PC-3 (cell line): ENCODE measurements at regions not wholly inside any gene's neighbourhood (a gene's known extent, or its start where the extent isn't known, plus 50 kb on each side); places are given as distances from the start of the nearest gene placed in this dataset.

Experiments used
- ATAC-seq: fragments of 200-7000 bp; cut with Tn5 transposase; 2 replicates; pipeline ENCODE4 v1.9.1; 2020; ENCODE audit warnings: mild to moderate bottlenecking, moderate library complexity
- BruUV-seq: library from RNA; stranded (reverse); fragments of 400-500 nt; replicated peaks from 2 replicates; lab custom pipeline; 2021; lab: Mats Ljungman, UMichigan
- CTCF ChIA-PET: fragments of 300-600 bp; sonication (Branson Sonifier 250); formaldehyde crosslinking; loops from one replicate; lab custom pipeline; 2022; ENCODE audit warnings: antibody characterized with exemption; lab: Charles Lee
- POLR2A ChIA-PET: fragments of 300-600 bp; sonication (Branson Sonifier 250); formaldehyde crosslinking; loops from one replicate; lab custom pipeline; 2022; ENCODE audit warnings: antibody characterized with exemption; ENCODE audit not compliant: unreplicated experiment; lab: Charles Lee
- DNase-seq: peaks from one replicate; pipeline ENCODE4 v3.0.0-alpha.2; 2015
- H2AFZ ChIP-seq: fragments of 300-600 bp; sonication (generic); 2 replicates; pipeline ENCODE4 v1.6.0; 2016; ENCODE audit warnings: antibody characterized with exemption, low read length
- H3F3A ChIP-seq: fragments of 300-600 bp; sonication (generic); one replicate; pipeline ENCODE4 v1.6.0; 2017; ENCODE audit warnings: antibody characterized with exemption, low read length, control low read depth, mild to moderate bottlenecking; ENCODE audit not compliant: unreplicated experiment
- H3K27ac ChIP-seq: fragments of 300-600 bp; sonication (generic); 2 replicates; pipeline ENCODE4 v1.5.1; 2016; ENCODE audit warnings: mild to moderate bottlenecking, low read length
- H3K27me3 ChIP-seq: fragments of 300-600 bp; sonication (generic); 2 replicates; pipeline ENCODE4 v1.6.1; 2016; ENCODE audit warnings: low read length, mixed read lengths
- H3K36me3 ChIP-seq: fragments of 300-600 bp; sonication (generic); 2 replicates; pipeline ENCODE4 v1.6.1; 2016; ENCODE audit warnings: low read depth, mixed run types, low read length, mixed read lengths
- H3K4me1 ChIP-seq: fragments of 300-600 bp; sonication (generic); 2 replicates; pipeline ENCODE4 v1.5.1; 2016; ENCODE audit warnings: low read length; ENCODE audit not compliant: insufficient read depth
- H3K4me2 ChIP-seq: fragments of 300-600 bp; sonication (generic); 2 replicates; pipeline ENCODE4 v1.6.0; 2016; ENCODE audit warnings: low read length
- H3K4me3 ChIP-seq: fragments of 300-600 bp; sonication (generic); 2 replicates; pipeline ENCODE4 v1.5.1; 2016; ENCODE audit warnings: mild to moderate bottlenecking, low read length, mixed read lengths
- H3K79me2 ChIP-seq: fragments of 300-600 bp; sonication (generic); 2 replicates; pipeline ENCODE4 v1.6.1; 2017; ENCODE audit warnings: low read length, mixed read lengths
- H3K9ac ChIP-seq: fragments of 300-600 bp; sonication (generic); 2 replicates; pipeline ENCODE4 v1.6.0; 2016; ENCODE audit warnings: mild to moderate bottlenecking, low read length
- H3K9me2 ChIP-seq: fragments of 300-600 bp; sonication (generic); replicated peaks from 2 replicates; pipeline ENCODE4 v1.6.1; 2016; ENCODE audit warnings: mixed run types, low read length, mixed read lengths
- H3K9me3 ChIP-seq: fragments of 300-600 bp; sonication (generic); 2 replicates; pipeline ENCODE4 v1.6.1; 2016; ENCODE audit warnings: low read length, mixed read lengths
- H4K20me1 ChIP-seq: fragments of 300-600 bp; sonication (generic); 2 replicates; pipeline ENCODE4 v1.6.1; 2016; ENCODE audit warnings: low read length, mixed read lengths
- CTCF ChIP-seq: fragments of 300-600 bp; sonication (generic); conservative IDR thresholded peaks from 2 replicates; pipeline ENCODE4 v1.5.1; 2017; ENCODE audit warnings: antibody characterized with exemption, low read depth, mild to moderate bottlenecking, low read length
- EZH2 ChIP-seq: fragments of 300-600 bp; sonication (generic); IDR thresholded peaks from one replicate; pipeline ENCODE4 v1.6.1; 2017; ENCODE audit warnings: antibody characterized with exemption, mild to moderate bottlenecking, low read length; ENCODE audit not compliant: unreplicated experiment
- EZH2phosphoT487 ChIP-seq: fragments of 300-600 bp; sonication (generic); IDR thresholded peaks from 2 replicates; pipeline ENCODE4 v1.6.1; 2018; ENCODE audit warnings: mild to moderate bottlenecking, antibody characterized with exemption, low read length, borderline replicate concordance
- intact Hi-C: fragments of 100-400 bp; cut with micrococcal nuclease; formaldehyde crosslinking; loops from 2 replicates; pipeline ENCODE4 v1.9.0; 2023

- Histone ChIP-seq H3K36me3 (no peaks in the 10 kb centered on the region), H3K9me2 (no peaks in the 10 kb centered on the region), H3K9me3 (no peaks in the 10 kb centered on the region), H3K79me2 (no peaks in the 10 kb centered on the region), H3K27ac (no peak overlapping the region), H4K20me1 (no peaks in the 10 kb centered on the region), H3K27me3 (no peaks in the 10 kb centered on the region), H3K4me1 (peaks cover 21% of the 10 kb centered on the region), H2AFZ (no peak overlapping the region), H3K4me3 (no peak overlapping the region), H3F3A (no peaks in the 10 kb centered on the region), H3K4me2 (no peak overlapping the region), H3K9ac (no peak overlapping the region)
- TF ChIP-seq CTCF (no peak), EZH2phosphoT487 (no peak), EZH2 (no peak)
- DNase-seq (no peak), ATAC-seq (no peak)
- BruUV-seq, result no TSS peak
- POLR2A ChIA-PET, result no interaction called here
- CTCF ChIA-PET, result no interaction called here
- intact Hi-C loops, result no loop called here
Observed at GRCh38 chr4:81604683-81605218, 133.0 kb upstream of the RASGEF1B start.

- no peak overlapping the region for H3K4me3 ChIP-seq
- intact Hi-C loops, result no loop called here
- POLR2A ChIA-PET, result no interaction called here
- BruUV-seq, result no TSS peak
- DNase-seq (no peak), ATAC-seq (no peak)
- H2AFZ ChIP-seq, result no peak overlapping the region
- H3K9ac ChIP-seq, result no peak overlapping the region
- no peak for TF ChIP-seq CTCF
- TF ChIP-seq EZH2phosphoT487, result no peak
- TF ChIP-seq EZH2, result no peak
- H3K4me1 ChIP-seq, result peaks cover 18% of the 10 kb centered on the region
- H3K9me2 ChIP-seq, result no peaks in the 10 kb centered on the region
- H4K20me1 ChIP-seq, result no peaks in the 10 kb centered on the region
- no peak overlapping the region for H3K4me2 ChIP-seq
- no peaks in the 10 kb centered on the region for H3K27me3 ChIP-seq
- no peaks in the 10 kb centered on the region for H3K79me2 ChIP-seq
- H3K27ac ChIP-seq, result no peak overlapping the region
- H3K9me3 ChIP-seq, result no peaks in the 10 kb centered on the region
- no peaks in the 10 kb centered on the region for H3F3A ChIP-seq
- CTCF ChIA-PET, result no interaction called here
- no peaks in the 10 kb centered on the region for H3K36me3 ChIP-seq
Observed at GRCh38 chr4:81602854-81603253, 131.1 kb upstream of the RASGEF1B start.

GRCh38 chr4:81601358-81601694 is 129.6 kb upstream of the RASGEF1B start:
- POLR2A ChIA-PET, result no interaction called here
- Histone ChIP-seq H3K27ac (no peak overlapping the region), H3K4me2 (no peak overlapping the region), H3K9me2 (no peaks in the 10 kb centered on the region), H3K79me2 (no peaks in the 10 kb centered on the region), H4K20me1 (no peaks in the 10 kb centered on the region), H3K27me3 (no peaks in the 10 kb centered on the region), H3K9me3 (no peaks in the 10 kb centered on the region), H3K4me3 (no peak overlapping the region), H3K36me3 (no peaks in the 10 kb centered on the region), H3F3A (no peaks in the 10 kb centered on the region), H3K4me1 (peaks cover 5% of the 10 kb centered on the region), H2AFZ (no peak overlapping the region), H3K9ac (no peak overlapping the region)
- DNase-seq (peak; percentile 26), ATAC-seq (no peak)
- intact Hi-C loops, result no loop called here
- TF ChIP-seq CTCF (no peak), EZH2phosphoT487 (no peak), EZH2 (no peak)
- no TSS peak for BruUV-seq
- CTCF ChIA-PET, result no interaction called here
